ENCODE measurements at regions not wholly inside any gene's neighbourhood (a gene's known extent, or its start where the extent isn't known, plus 50 kb on each side); places are given as distances from the start of the nearest gene placed in this dataset.
A peak's percentile ranks its signal among the peaks of the same experiment; 100 is the strongest.
"Not testable (repeated sequence)": the region's sequence is repeated elsewhere in the genome, so short reads cannot be mapped to it uniquely, and the experiment has no call there.

DNA sequence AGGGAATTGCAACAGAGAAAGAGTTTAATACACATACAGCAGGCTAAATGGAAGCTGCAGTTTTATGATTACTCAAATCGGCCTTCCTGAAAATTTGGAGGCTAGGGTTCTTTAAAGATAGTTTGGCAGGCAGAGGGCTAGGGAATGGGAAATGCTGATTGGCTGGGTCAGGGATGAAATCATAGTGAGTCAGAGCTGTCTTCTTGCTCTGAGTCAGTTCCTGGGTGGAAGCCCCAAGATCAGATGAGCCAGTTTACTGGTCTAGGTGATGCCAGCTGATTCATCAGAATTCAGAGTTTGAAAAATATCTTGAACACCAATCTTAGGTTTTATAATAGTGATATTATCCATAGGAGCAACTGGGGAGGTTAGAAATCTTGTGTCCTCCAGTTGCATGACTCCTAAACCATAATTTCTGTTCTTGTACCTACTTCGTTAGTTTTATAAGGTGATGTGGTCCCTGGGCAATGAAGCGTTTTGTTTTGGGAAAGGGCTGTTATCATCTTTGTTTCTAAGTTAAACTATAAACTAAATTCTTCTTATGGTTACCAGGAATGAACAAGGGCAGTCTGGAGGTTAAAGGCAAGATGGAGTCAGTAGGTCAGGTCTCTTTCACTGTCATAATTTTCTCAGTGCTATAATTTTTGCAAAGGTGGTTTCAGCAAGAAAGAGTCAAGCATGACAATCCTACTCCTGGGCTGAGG, 257.8 kb upstream of the CCDC196 start:
- no peak for DNase-seq

- DNase-seq = no peak
Measured at GRCh38 chr14:66231820-66232219, 254.4 kb upstream of the CCDC196 start.

DNA sequence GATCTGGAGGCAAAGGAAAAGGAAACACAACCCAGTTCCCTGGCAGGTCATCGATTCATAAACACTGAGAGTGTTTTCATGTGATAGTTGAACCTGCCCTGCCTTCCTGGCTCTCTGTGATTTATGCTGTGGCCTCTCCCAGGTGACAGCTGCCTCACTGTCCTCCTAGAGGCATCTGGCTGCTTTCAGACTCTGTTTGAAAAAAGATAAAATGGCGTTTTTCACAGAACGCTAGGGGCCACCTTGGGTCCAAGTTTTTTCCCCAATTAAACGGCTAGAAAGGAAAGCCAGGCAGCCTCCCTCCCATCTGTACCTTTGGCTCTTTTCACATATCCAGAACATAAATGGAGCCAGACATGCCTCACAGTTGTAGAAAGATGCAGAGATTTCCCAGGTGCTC, 252.6 kb upstream of the CCDC196 start:
- no peak for DNase-seq

DNA sequence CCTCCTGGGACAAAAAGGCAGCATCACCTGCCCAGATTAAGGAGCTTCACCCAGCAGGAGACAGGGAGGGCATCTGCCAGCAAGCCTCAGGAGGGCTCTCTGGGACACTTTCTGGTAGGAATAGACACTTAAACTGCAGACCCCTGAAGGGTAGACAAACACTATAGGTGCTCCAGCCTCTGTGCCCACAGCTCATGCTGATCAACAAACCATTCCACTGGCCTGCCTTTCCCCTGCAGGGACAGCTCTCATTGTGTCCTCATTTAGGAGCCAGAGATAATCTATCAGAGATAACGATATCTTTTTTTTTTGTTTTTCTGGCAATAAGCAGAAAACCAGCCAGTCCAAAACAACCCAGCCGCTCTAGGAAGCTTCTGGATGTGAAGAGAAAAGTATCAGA, 251.8 kb upstream of the CCDC196 start:
- no peak for DNase-seq

DNA sequence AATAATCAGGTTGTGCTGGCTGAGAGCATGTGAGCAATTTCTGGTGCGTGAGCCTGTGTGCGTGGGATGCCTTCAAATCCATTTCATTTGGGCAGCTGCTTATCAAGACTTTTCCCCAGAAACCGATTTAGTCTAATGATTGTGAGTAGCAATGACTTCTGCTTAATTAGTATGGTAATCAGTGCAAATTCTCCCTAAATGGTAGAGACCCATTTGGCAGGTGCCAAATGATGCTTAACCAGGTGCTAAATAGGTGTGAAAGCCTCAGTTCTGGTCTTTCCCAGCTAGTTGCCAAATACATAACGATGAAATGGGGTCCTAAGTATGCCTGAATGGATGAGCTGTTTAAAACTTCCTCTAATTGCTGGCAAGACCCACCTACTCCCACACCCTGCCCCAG, 248.4 kb upstream of the CCDC196 start:
- DNase-seq = no peak

DNA sequence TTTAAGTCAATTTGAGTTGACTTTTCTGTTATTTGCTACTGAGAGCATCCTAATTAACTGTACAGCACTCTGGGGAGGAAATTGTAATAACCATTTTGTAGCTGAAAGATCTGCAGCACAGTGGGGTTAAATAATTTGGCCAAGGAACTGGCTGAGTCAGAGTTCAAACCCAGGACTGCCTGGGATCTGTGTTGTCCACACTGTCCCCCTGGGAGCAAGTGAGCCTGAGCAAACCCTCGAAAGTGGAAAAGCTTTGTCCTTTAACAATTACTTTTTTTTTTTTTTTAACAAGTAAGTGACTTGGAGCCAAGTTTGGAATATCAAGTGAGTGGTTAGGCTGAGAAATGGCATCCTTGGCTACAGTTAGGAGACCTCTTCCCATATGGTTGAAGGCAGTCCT, 247.2 kb upstream of the CCDC196 start:
- no peak for DNase-seq

DNA sequence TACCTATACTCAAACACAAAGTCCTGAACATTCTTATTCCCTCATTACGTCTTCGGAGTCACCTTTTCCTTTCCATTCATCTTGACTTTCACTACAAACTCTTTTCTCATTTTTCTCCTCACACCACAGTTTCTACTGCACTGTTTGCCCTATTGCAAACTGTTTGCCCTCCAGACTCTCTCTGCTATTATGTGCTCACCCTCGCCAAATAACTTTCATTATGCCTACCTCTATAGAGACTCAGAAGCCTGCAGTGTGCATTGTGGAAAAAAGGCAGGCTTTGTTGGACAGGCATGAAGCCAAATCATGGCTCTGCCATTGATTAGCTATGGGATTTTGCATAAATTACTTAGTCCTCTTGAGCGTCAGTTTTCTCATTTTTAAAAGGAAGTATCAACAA, 246.6 kb upstream of the CCDC196 start:
- DNase-seq = no peak

DNA sequence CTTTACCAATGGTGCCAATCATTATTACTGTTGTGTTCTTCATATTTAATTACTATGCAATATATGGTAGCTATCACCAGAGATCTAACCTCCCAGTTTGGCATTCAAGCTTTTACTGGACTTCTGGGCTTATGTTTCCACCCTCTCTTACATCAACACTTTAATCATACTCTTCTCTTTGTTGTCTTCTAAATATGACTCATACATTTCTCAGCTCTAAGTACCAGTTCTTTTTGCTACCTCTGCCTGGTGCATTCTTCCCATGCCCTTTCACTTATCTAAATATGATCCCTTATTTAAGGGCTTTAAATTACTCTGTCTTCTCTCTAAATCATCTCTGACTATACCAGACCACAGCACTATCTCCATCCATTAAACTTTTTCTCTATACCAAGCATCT, 246.1 kb upstream of the CCDC196 start:
- no peak for DNase-seq

GRCh38 chr14:66242001-66242400, 244.2 kb upstream of the CCDC196 start:
- peak; percentile 80 for DNase-seq

GRCh38 chr14:66244834-66245233, 241.3 kb upstream of the CCDC196 start:
- DNase-seq = no peak

DNA sequence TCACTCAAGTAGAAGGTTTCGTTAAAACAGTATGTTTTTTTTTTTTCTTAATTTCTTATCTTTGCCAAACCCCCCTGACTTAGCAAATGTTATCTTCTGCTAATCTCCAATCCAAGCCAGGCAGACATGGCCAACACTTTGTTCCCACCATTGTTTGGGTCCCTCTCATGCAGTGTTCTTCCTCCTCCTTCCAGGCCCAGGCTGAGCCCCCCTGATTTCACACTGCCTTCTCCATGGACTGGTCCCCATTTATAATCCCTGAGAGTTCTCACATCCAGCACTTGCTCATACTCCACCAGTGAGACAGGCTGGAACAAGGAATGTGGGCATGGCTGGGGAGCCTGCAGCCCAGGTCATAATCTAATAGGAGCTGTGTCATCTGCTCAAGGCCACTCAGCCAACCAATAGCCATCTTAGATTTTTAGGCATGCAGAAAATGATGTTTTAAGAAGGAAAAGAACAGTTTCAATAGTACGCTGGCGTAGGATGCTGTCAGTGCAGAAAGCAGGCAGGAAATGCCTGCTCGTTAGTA, 238.4 kb upstream of the CCDC196 start:
- no peak for DNase-seq

DNA sequence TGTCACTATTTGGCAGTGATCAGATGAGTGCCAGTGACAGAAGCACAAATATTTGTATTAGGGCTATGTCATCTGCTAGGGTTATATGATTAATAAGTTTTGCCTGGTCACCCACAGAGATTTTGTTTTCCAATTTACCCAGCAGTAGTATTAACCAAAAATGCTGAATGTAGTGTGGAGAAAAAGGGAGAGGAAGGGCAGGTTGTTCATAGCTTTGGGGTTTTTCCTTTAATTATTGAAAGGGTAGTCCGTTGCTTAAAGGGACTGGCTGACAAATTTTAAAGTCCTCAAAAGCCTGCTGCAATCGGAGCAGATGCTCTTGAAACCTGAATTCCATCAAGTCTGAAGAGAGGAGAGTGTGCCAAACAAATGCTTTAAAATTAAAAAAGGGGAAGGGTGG, 237.9 kb upstream of the CCDC196 start:
- no peak for DNase-seq

GRCh38 chr14:66249544-66249943, 236.6 kb upstream of the CCDC196 start:
- DNase-seq = no peak

DNA sequence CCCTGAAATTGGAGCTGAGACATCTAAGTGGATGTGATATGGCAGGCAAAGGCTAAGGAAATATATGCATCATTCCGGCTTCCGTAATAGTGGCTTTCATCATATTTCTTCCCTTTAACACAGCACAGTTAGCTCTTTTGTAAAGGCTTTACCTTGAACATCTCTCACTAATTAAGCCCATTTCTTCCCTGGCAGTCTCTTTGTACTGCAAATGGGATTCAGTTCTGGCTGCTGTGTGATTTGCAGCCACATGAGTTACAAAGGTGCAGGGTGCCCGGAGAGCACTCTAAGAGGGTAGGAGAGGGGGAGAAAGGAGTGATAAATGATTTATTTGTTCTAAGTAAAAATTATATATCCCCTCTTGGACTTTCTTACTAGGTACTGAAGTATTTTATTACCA, 232.1 kb upstream of the CCDC196 start:
- DNase-seq = no peak

- DNase-seq = no peak
Measured at GRCh38 chr14:66268802-66269334, 217.3 kb upstream of the CCDC196 start.

- DNase-seq = no peak
Measured at GRCh38 chr14:66272221-66272620, 213.9 kb upstream of the CCDC196 start.

DNA sequence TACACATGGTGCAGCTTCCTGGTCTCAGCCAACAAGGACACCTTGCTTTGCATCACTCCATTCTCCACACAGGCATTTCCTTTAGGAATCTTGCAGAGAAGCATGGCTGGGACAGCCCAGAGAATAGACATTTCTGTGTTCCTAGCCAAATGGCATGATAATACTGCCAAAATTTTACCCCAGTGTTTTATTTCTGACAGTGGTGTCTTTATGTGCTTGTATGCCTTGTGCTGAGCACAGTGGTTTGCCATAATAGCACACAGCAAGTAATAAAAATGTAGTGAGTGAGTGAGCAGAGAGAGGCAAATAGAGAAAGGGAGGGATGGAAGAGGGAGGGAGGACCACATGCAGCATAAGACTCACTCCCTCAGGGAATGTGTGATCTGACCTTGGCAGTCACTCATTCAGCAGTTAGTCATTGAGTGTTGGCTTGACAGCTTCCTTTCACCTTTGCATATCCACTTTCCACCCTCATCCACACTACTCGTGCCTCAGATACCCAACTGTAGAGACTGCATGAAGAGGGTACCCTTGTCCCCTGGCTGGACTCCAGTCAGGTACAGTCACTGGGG, 212.8 kb upstream of the CCDC196 start:
- no peak for DNase-seq

GRCh38 chr14:66278418-66278817, 207.8 kb upstream of the CCDC196 start:
- not testable (repeated sequence) for DNase-seq

- no peak for DNase-seq
Measured at GRCh38 chr14:66281036-66281776, 205.0 kb upstream of the CCDC196 start.

DNA sequence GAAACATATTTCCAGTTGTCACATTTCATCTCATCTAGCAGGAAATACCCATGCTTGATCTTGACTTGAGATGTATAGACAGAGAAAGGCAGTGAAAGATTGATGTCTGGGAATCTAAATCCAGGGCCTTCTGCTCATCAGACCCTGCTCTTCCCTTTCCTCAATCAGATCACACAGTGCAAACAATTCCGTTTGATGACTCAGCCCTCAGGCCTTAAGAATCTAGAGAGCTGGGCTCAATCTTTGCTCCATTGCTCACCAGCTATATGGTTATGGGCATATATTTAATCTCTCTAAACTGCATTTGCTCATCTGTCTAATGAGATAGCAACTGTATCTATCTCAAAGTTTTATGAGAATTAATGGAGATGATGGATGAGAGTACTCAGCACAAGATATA, 201.8 kb upstream of the CCDC196 start:
- DNase-seq = no peak

GRCh38 chr14:66288511-66288910, 197.7 kb upstream of the CCDC196 start:
- no peak for DNase-seq

DNA sequence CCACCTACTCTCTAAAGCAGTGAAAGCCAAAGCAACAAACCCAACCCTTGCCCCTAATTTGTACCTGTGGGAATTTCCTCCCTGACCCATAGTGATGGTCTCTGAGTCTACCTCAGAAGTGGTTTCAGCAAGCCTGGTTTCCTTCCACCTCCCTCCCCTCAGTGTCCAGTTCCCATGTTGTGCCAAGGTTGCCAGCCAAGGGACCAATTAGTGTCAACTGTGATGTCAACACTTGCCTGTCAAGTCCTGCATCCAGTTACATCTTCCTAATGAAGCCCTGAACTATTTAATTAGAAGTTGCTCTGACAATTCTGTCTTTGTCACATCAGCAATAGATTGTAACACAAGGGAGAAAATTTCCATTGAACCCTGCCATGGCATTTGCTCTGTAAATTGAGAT, 194.4 kb upstream of the CCDC196 start:
- DNase-seq = peak; percentile 79

- no peak for DNase-seq
Measured at GRCh38 chr14:66293533-66294105, 192.6 kb upstream of the CCDC196 start.
